SK-N-SH treated with all-trans-retinoic acid at 6 μM for 48 hours (cell line): ENCODE measurements at regions not wholly inside any gene's neighbourhood (a gene's known extent, or its start where the extent isn't known, plus 50 kb on each side); places are given as distances from the start of the nearest gene placed in this dataset.

Experiments used
- ATAC-seq: fragments of 200-7000 bp; cut with Tn5 transposase; 3 replicates; pipeline ENCODE4 v1.9.1; 2020; ENCODE audit warnings: mild to moderate bottlenecking, moderate library complexity
- ARNTL ChIP-seq: fragments of 450-650 bp; formaldehyde crosslinking; IDR thresholded peaks from 2 replicates; pipeline ENCODE4 v1.5.0; 2020; ENCODE audit warnings: low read depth, mild to moderate bottlenecking, moderate library complexity, borderline replicate concordance
- BACH2 ChIP-seq: fragments of 250-450 bp; sonication (Bioruptor Pico); IDR thresholded peaks from 2 replicates; pipeline ENCODE4 v1.9.0; 2021; ENCODE audit warnings: mild to moderate bottlenecking, borderline replicate concordance
- CREB5 ChIP-seq: fragments of 250-450 bp; sonication (Bioruptor Pico); IDR thresholded peaks from 2 replicates; pipeline ENCODE4 v1.5.1; 2020; ENCODE audit warnings: low read depth, mild to moderate bottlenecking, moderate library complexity
- CSDC2 ChIP-seq: fragments of 250-450 bp; sonication (Bioruptor Pico); IDR thresholded peaks from 2 replicates; pipeline ENCODE4 v1.5.0; 2020; ENCODE audit warnings: mild to moderate bottlenecking, moderate library complexity
- ESRRG ChIP-seq: fragments of 250-450 bp; sonication (Bioruptor Pico); IDR thresholded peaks from 2 replicates; pipeline ENCODE4 v1.6.1; 2021; ENCODE audit warnings: mild to moderate bottlenecking
- GLIS3 ChIP-seq: fragments of 250-450 bp; sonication (Bioruptor Pico); IDR thresholded peaks from 2 replicates; pipeline ENCODE4 v1.5.0; 2020; ENCODE audit warnings: mild to moderate bottlenecking, moderate library complexity
- OSR1 ChIP-seq: fragments of 250-450 bp; sonication (Bioruptor Pico); IDR thresholded peaks from 2 replicates; pipeline ENCODE4 v1.8.0; 2022; ENCODE audit warnings: moderate library complexity, mild to moderate bottlenecking, inconsistent platforms
- POU6F1 ChIP-seq: fragments of 250-450 bp; sonication (Bioruptor Pico); IDR thresholded peaks from 2 replicates; pipeline ENCODE4 v1.8.0; 2021; ENCODE audit warnings: low read depth, mild to moderate bottlenecking, moderate library complexity, borderline replicate concordance
- PPARA ChIP-seq: fragments of 250-450 bp; sonication (Bioruptor Pico); IDR thresholded peaks from 2 replicates; pipeline ENCODE4 v1.5.0; 2020; ENCODE audit warnings: mild to moderate bottlenecking, borderline replicate concordance
- RARB ChIP-seq: fragments of 250-450 bp; sonication (Bioruptor Pico); IDR thresholded peaks from 2 replicates; pipeline ENCODE4 v1.8.0; 2021; ENCODE audit warnings: mild to moderate bottlenecking, moderate library complexity
- SNAI2 ChIP-seq: fragments of 250-450 bp; sonication (Bioruptor Pico); IDR thresholded peaks from 2 replicates; pipeline ENCODE4 v1.5.0; 2020; ENCODE audit warnings: mild to moderate bottlenecking, moderate library complexity
- TCF4 ChIP-seq: fragments of 250-450 bp; sonication (Bioruptor Pico); IDR thresholded peaks from 2 replicates; pipeline ENCODE4 v1.8.0; 2021; ENCODE audit warnings: mild to moderate bottlenecking, moderate library complexity, borderline replicate concordance
- TOX ChIP-seq: fragments of 250-450 bp; sonication (Bioruptor Pico); IDR thresholded peaks from 2 replicates; pipeline ENCODE4 v1.8.0; 2021; ENCODE audit warnings: mild to moderate bottlenecking, moderate library complexity, borderline replicate concordance
- ZC3H10 ChIP-seq: fragments of 250-450 bp; sonication (Bioruptor Pico); IDR thresholded peaks from 2 replicates; pipeline ENCODE4 v1.5.1; 2021; ENCODE audit warnings: mild to moderate bottlenecking, moderate library complexity
- ZFP3 ChIP-seq: fragments of 250-450 bp; sonication (Bioruptor Pico); IDR thresholded peaks from 2 replicates; pipeline ENCODE4 v1.5.0; 2020; ENCODE audit warnings: mild to moderate bottlenecking, moderate library complexity
- ZFP30 ChIP-seq: fragments of 450-650 bp; formaldehyde crosslinking; IDR thresholded peaks from 2 replicates; pipeline ENCODE4 v1.5.0; 2022; ENCODE audit warnings: mild to moderate bottlenecking, moderate library complexity
- ZNF565 ChIP-seq: fragments of 450-650 bp; formaldehyde crosslinking; conservative IDR thresholded peaks from 2 replicates; pipeline ENCODE4 v1.5.0; 2020; ENCODE audit warnings: low read depth, mild to moderate bottlenecking, moderate library complexity
- ZNF70 ChIP-seq: fragments of 450-650 bp; formaldehyde crosslinking; IDR thresholded peaks from 2 replicates; pipeline ENCODE4 v1.5.0; 2020; ENCODE audit warnings: mild to moderate bottlenecking, moderate library complexity
- ZNF8 ChIP-seq: fragments of 450-650 bp; formaldehyde crosslinking; IDR thresholded peaks from 2 replicates; pipeline ENCODE4 v1.5.0; 2020; ENCODE audit warnings: mild to moderate bottlenecking, moderate library complexity
- TF ChIP-seq, protein P1 (sequence below): fragments of 250-450 bp; sonication (Bioruptor Pico); IDR thresholded peaks from 2 replicates; pipeline ENCODE4 v1.5.0; 2020; ENCODE audit warnings: mild to moderate bottlenecking, moderate library complexity
- TF ChIP-seq, protein P2 (sequence below): fragments of 250-450 bp; sonication (Bioruptor Pico); IDR thresholded peaks from 2 replicates; pipeline ENCODE4 v1.5.1; 2021; ENCODE audit warnings: mild to moderate bottlenecking, moderate library complexity
- TF ChIP-seq, protein P3 (sequence below): fragments of 250-450 bp; sonication (Bioruptor Pico); IDR thresholded peaks from 2 replicates; pipeline ENCODE4 v1.8.0; 2020; ENCODE audit warnings: mild to moderate bottlenecking, moderate library complexity, borderline replicate concordance

- TF ChIP-seq ZNF70 (no peak), GLIS3 (no peak), TOX (no peak), ZFP3 (no peak), BACH2 (CRISPR knock-in tag) (no peak), ESRRG (no peak), OSR1 (CRISPR knock-in tag) (no peak), ZNF565 (CRISPR knock-in tag) (no peak), PPARA (CRISPR knock-in tag) (no peak), ARNTL (CRISPR knock-in tag) (no peak), RARB (CRISPR knock-in tag) (no peak), SNAI2 (CRISPR knock-in tag) (no peak), ZNF8 (CRISPR knock-in tag) (no peak), TCF4 (CRISPR knock-in tag) (no peak), POU6F1 (no peak), ZFP30 (no peak)
- TF ChIP-seq, protein P1, sequence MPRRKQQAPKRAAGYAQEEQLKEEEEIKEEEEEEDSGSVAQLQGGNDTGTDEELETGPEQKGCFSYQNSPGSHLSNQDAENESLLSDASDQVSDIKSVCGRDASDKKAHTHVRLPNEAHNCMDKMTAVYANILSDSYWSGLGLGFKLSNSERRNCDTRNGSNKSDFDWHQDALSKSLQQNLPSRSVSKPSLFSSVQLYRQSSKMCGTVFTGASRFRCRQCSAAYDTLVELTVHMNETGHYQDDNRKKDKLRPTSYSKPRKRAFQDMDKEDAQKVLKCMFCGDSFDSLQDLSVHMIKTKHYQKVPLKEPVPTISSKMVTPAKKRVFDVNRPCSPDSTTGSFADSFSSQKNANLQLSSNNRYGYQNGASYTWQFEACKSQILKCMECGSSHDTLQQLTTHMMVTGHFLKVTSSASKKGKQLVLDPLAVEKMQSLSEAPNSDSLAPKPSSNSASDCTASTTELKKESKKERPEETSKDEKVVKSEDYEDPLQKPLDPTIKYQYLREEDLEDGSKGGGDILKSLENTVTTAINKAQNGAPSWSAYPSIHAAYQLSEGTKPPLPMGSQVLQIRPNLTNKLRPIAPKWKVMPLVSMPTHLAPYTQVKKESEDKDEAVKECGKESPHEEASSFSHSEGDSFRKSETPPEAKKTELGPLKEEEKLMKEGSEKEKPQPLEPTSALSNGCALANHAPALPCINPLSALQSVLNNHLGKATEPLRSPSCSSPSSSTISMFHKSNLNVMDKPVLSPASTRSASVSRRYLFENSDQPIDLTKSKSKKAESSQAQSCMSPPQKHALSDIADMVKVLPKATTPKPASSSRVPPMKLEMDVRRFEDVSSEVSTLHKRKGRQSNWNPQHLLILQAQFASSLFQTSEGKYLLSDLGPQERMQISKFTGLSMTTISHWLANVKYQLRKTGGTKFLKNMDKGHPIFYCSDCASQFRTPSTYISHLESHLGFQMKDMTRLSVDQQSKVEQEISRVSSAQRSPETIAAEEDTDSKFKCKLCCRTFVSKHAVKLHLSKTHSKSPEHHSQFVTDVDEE (CRISPR knock-in tag), result no peak
- TF ChIP-seq, protein P2, sequence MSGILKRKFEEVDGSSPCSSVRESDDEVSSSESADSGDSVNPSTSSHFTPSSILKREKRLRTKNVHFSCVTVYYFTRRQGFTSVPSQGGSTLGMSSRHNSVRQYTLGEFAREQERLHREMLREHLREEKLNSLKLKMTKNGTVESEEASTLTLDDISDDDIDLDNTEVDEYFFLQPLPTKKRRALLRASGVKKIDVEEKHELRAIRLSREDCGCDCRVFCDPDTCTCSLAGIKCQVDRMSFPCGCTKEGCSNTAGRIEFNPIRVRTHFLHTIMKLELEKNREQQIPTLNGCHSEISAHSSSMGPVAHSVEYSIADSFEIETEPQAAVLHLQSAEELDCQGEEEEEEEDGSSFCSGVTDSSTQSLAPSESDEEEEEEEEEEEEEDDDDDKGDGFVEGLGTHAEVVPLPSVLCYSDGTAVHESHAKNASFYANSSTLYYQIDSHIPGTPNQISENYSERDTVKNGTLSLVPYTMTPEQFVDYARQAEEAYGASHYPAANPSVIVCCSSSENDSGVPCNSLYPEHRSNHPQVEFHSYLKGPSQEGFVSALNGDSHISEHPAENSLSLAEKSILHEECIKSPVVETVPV (CRISPR knock-in tag), result no peak
- no peak for ATAC-seq
Observed at GRCh38 chr14:62253911-62254310, 491.7 kb downstream of the SNAPC1 start.

GRCh38 chr14:62269204-62269603 lies 507.0 kb downstream of the SNAPC1 start:
- ATAC-seq, result no peak
- TF ChIP-seq, protein P2 (CRISPR knock-in tag), result no peak
- TF ChIP-seq ESRRG (no peak), ZNF70 (no peak), CREB5 (CRISPR knock-in tag) (no peak), ZC3H10 (CRISPR knock-in tag) (no peak), ZFP30 (no peak), ARNTL (CRISPR knock-in tag) (no peak), CSDC2 (CRISPR knock-in tag) (no peak)
- TF ChIP-seq, protein P3, sequence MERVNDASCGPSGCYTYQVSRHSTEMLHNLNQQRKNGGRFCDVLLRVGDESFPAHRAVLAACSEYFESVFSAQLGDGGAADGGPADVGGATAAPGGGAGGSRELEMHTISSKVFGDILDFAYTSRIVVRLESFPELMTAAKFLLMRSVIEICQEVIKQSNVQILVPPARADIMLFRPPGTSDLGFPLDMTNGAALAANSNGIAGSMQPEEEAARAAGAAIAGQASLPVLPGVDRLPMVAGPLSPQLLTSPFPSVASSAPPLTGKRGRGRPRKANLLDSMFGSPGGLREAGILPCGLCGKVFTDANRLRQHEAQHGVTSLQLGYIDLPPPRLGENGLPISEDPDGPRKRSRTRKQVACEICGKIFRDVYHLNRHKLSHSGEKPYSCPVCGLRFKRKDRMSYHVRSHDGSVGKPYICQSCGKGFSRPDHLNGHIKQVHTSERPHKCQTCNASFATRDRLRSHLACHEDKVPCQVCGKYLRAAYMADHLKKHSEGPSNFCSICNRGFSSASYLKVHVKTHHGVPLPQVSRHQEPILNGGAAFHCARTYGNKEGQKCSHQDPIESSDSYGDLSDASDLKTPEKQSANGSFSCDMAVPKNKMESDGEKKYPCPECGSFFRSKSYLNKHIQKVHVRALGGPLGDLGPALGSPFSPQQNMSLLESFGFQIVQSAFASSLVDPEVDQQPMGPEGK (CRISPR knock-in tag), result no peak
